ENCODE measurements at regions not wholly inside any gene's neighbourhood (a gene's known extent, or its start where the extent isn't known, plus 50 kb on each side); places are given as distances from the start of the nearest gene placed in this dataset.
"Not testable (repeated sequence)": the region's sequence is repeated elsewhere in the genome, so short reads cannot be mapped to it uniquely, and the experiment has no call there.

DNA sequence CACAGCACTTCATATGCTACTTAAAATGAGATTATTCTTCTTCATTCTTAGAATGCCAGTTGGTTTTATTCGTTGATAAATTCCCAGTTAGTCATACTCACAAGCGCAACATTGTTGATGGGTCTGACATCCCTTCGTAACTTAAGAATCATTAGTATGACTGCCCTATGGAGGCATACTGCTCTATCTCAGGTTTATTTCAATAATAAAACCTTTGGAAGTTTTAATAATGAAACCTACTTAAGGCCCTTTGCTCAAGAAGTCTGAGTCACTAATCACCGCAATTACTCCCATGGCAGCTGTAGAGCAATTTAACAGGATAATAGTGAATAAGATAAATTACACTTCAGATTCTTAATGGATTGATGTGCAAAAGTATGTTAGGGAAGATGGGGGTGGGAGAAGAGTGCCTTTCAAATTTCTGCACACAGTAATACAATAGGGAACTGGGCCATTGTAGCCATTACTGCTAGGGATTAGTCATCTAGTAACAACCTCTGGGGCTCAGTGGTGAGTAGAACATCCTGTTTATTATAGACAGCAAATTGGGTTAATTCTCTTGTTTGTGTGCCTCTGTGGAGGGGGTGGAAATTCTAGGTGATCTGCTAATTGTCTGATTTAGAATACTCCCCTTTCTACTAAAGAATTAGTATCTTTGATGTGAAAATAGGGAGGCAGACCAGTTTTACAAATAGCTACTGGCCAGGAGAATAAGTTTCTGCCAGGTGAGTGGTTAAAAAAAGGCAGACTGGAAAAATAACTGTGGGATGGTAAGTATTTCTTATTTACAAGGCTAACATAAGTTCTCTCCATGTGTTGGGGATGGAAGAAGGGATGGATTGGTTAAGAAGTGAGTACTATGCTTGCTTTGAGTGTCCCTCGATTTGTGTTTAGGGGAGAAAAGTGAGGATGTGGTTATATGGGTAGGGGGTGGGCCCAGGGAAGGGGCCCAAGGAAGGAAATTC, 74.5 kb upstream of the VKORC1L1 start:
- peak overlapping the region; percentile 93 for H2BK20ac ChIP-seq (ENCODE audit: low read depth, low read length)
- H3K4ac ChIP-seq (ENCODE audit: low read depth, low read length), result peak overlapping the region; percentile 85; the same call in 1 of the 2 replicates
- DNase-seq, result peak; percentile 85
- H3K27ac ChIP-seq (ENCODE audit: insufficient read depth, low read length), result peak overlapping the region; percentile 73
- dilution Hi-C loops (cut with HindIII; ENCODE audit: low sequenced_read_pairs, unreplicated experiment) (no loop called here), in situ Hi-C loops (cut with MboI; ENCODE audit: low sequenced_read_pairs) (no loop called here), intact Hi-C loops (cut with micrococcal nuclease) (no loop called here)
- no peaks in the 10 kb centered on the region for H3K36me3 ChIP-seq (ENCODE audit: control insufficient read depth, insufficient read depth, low read length)
- no TSS peak for BruUV-seq (replicated peaks)
- H3K9me3 ChIP-seq (ENCODE audit: control insufficient read depth, insufficient read depth, low read length), result no peaks in the 10 kb centered on the region
- WGBS, 2 experiments (ENCODE audit: extremely low coverage in 2 of 2, insufficient read length in 1 of 2), result 40% methylated on average over 1 of the region's 5 CpGs; no CpG with 5 or more reads in 1 of the 2 experiments
- peak; percentile 82 for ATAC-seq (ENCODE audit: low read depth)
- H3K18ac ChIP-seq (ENCODE audit: low read depth, low read length), result peak overlapping the region; percentile 98
- H3K56ac ChIP-seq (ENCODE audit: extremely low read depth, insufficient read depth, low read length), result peak overlapping the region; percentile 80
- peak overlapping the region; percentile 72; the same call in 1 of the 2 replicates for H4K91ac ChIP-seq (ENCODE audit: insufficient read depth, low read depth, low read length)
- peaks cover 11% of the 10 kb centered on the region for H3K9me1 ChIP-seq (ENCODE audit: insufficient read depth, low read length)
- H2BK120ac ChIP-seq (ENCODE audit: low read depth, low read length), result peak overlapping the region; percentile 90
- peak overlapping the region; percentile 86; the same call in 1 of the 2 replicates for H2AK5ac ChIP-seq (ENCODE audit: low read depth, low read length)
- H2BK5ac ChIP-seq (ENCODE audit: low read depth, low read length, poor library complexity, severe bottlenecking), result peak overlapping the region; percentile 99
- H3K14ac ChIP-seq (replicated peaks; ENCODE audit: low read depth, low read length), result peak overlapping the region; percentile 92
- H3K27me3 ChIP-seq (ENCODE audit: control insufficient read depth, insufficient read depth, low read length), result no peaks in the 10 kb centered on the region
- no peak overlapping the region for H3K4me3 ChIP-seq (ENCODE audit: insufficient read depth, low read depth, low read length)
- no peak overlapping the region for H2AFZ ChIP-seq (replicated peaks; ENCODE audit: low read length, poor library complexity)
- no peaks in the 10 kb centered on the region for H4K20me1 ChIP-seq (ENCODE audit: insufficient read depth, low read length)
- H3K9ac ChIP-seq (ENCODE audit: low read depth, low read length), result no peak overlapping the region
- no peak overlapping the region for H2AK9ac ChIP-seq (replicated peaks; ENCODE audit: low read depth, low read length, poor library complexity)
- H3K79me1 ChIP-seq (ENCODE audit: low read depth in 1 of 2, low read length in 2 of 2), result no peaks in the 10 kb centered on the region
- ChIA-PET CTCF (no interaction called here), POLR2A (ENCODE audit: unreplicated experiment) (no interaction called here)
- H3K4me1 ChIP-seq (ENCODE audit: control insufficient read depth, insufficient read depth, low read length), result peaks cover 2% of the 10 kb centered on the region
- H2BK15ac ChIP-seq (ENCODE audit: low read depth, low read length), result peak overlapping the region; percentile 90
- TF ChIP-seq NFE2L2 (IDR thresholded peaks at IDR 0.05; ENCODE audit: low read depth, low read length), result no peak
- TF ChIP-seq FOS (IDR thresholded peaks at IDR 0.05; ENCODE audit: low read depth, low read length), result peak; percentile 84
- peak overlapping the region; percentile 51 to 79 for H4K8ac ChIP-seq (ENCODE audit: low read depth in 2 of 2, low read length in 2 of 2)
- H3K4me2 ChIP-seq (ENCODE audit: low read depth, low read length), result peak overlapping the region; percentile 70; the same call in 1 of the 2 replicates
- H4K5ac ChIP-seq (ENCODE audit: low read depth, low read length), result peak overlapping the region; percentile 89; the same call in 1 of the 2 replicates
- H3K23ac ChIP-seq (ENCODE audit: low read depth, low read length), result peak overlapping the region; percentile 62; the same call in 1 of the 2 replicates

DNA sequence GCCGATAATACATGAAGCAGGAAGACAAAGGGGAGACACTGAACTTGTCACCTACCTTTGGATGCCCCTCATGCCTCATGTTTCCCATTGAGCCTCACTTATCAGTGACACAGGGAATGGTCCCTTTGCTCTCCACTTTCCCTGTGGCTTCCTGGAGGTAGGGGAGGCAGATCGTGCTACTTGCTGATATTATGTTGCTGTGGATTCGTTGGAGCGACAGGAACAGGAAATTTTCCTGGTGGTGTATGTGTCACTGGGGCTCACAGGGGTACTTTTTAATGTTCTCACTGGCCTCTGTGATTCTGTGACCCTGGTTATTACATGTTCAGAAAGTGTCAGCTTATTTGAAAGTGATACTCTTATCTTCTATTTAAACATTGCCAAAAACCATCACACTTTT, 72.7 kb upstream of the VKORC1L1 start:
- no CpG with 5 or more reads among the region's 4 CpGs for WGBS, 2 experiments (ENCODE audit: extremely low coverage in 2 of 2, insufficient read length in 1 of 2)
- H3K4me1 ChIP-seq (ENCODE audit: control insufficient read depth, insufficient read depth, low read length); H3K9me3 ChIP-seq (ENCODE audit: control insufficient read depth, insufficient read depth, low read length); intact Hi-C loops (cut with micrococcal nuclease); CTCF ChIA-PET; H3K9ac ChIP-seq (ENCODE audit: low read depth, low read length); H3K4me2 ChIP-seq (ENCODE audit: low read depth, low read length); H3K23ac ChIP-seq (ENCODE audit: low read depth, low read length); H3K27me3 ChIP-seq (ENCODE audit: control insufficient read depth, insufficient read depth, low read length); H3K9me1 ChIP-seq (ENCODE audit: insufficient read depth, low read length); H2BK5ac ChIP-seq (ENCODE audit: low read depth, low read length, poor library complexity, severe bottlenecking); in situ Hi-C loops (cut with MboI; ENCODE audit: low sequenced_read_pairs); H3K18ac ChIP-seq (ENCODE audit: low read depth, low read length); BruUV-seq (replicated peaks); H4K20me1 ChIP-seq (ENCODE audit: insufficient read depth, low read length); H2AFZ ChIP-seq (replicated peaks; ENCODE audit: low read length, poor library complexity); H3K79me1 ChIP-seq (ENCODE audit: low read depth in 1 of 2, low read length in 2 of 2); H4K5ac ChIP-seq (ENCODE audit: low read depth, low read length); H3K4me3 ChIP-seq (ENCODE audit: insufficient read depth, low read depth, low read length); POLR2A ChIA-PET (ENCODE audit: unreplicated experiment); dilution Hi-C loops (cut with HindIII; ENCODE audit: low sequenced_read_pairs, unreplicated experiment); H3K27ac ChIP-seq (ENCODE audit: insufficient read depth, low read length); ATAC-seq (ENCODE audit: low read depth); H3K56ac ChIP-seq (ENCODE audit: extremely low read depth, insufficient read depth, low read length); H3K36me3 ChIP-seq (ENCODE audit: control insufficient read depth, insufficient read depth, low read length); H2AK9ac ChIP-seq (replicated peaks; ENCODE audit: low read depth, low read length, poor library complexity); DNase-seq; H4K8ac ChIP-seq (ENCODE audit: low read depth in 2 of 2, low read length in 2 of 2): not testable (repeated sequence)
- 0 out of 2 replicates have a peak overlapping the region, but pooled peaks have one; percentile 32 for H2BK120ac ChIP-seq (ENCODE audit: low read depth, low read length)
- peak overlapping the region; percentile 13; the same call in 1 of the 2 replicates for H4K91ac ChIP-seq (ENCODE audit: insufficient read depth, low read depth, low read length)
- H3K14ac ChIP-seq (replicated peaks; ENCODE audit: low read depth, low read length), result 0 out of 2 replicates have a peak overlapping the region, but pooled peaks have one; percentile 43
- peak overlapping the region; percentile 57 for H2BK20ac ChIP-seq (ENCODE audit: low read depth, low read length)
- peak overlapping the region; percentile 32 for H3K4ac ChIP-seq (ENCODE audit: low read depth, low read length)
- peak overlapping the region; percentile 85 for H2AK5ac ChIP-seq (ENCODE audit: low read depth, low read length)
- H2BK15ac ChIP-seq (ENCODE audit: low read depth, low read length), result peak overlapping the region; percentile 33; the same call in 2 of the 3 replicates

Data from IMR-90 (cell line).